Hepatic stellate cell (primary cell): ENCODE measurements at regions not wholly inside any gene's neighbourhood (a gene's known extent, or its start where the extent isn't known, plus 50 kb on each side); places are given as distances from the start of the nearest gene placed in this dataset.
"Not testable (repeated sequence)": the region's sequence is repeated elsewhere in the genome, so short reads cannot be mapped to it uniquely, and the experiment has no call there.

ENCODE experiments used
- DNase-seq: peaks from one replicate; pipeline ENCODE4 v3.0.0; 2011; ENCODE audit warnings: low spot score

DNA sequence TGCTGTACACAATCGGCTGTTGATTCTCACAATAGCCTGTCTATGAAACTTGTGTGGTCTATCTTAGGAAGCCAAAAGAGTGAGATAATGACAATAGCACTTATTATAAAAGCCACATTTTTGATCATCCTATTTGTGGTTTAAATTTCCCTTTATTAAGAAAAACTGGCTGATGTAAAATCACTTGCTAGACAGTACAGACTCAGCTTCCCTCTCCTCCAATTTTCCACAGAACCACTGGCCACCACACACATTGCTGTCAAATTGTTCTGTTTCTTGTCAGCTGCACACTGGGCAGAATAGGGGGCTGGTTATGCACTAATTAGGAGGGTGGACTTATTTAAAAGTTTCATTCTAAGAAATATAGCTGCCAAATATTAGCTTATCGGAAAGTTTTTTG, 425.9 kb downstream of the EPHA3 start:
- no peak for DNase-seq

DNA sequence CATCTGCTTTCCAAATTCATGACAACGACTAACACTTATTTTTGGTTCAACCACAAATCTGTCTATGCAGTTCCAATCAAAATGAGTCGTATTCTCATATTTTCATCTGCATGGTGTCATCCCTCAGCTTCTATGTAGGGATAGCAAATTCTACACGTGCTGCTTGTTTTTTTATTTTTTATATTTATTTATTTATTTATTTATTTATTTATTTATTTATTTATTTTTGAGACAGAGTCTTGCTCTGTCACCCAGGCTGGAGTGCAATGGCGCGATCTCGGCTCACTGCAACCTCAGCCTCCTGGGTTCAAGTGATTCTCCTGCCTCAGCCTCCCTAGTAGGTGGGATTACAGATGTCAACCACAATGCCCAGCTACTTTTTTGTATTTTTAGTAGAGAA, 447.2 kb downstream of the EPHA3 start:
- not testable (repeated sequence) for DNase-seq

DNA sequence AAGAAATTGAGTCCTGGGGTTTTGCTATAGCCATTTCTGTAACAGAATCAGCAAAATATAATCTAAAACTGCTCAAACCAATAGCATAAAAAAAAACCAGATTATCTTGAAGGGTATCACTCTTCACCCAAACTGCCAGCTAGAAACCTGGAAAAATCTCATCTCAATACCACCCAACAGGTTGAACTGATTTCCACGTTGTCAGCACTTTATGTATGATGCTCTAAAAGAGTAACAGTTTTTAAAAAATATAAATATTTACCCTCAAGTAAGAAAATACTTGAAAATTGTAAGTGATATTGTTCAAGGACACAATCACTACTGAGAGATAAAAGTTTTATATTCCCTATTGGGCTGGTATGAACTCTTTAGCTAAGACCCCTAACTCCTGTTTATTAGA, 451.3 kb downstream of the EPHA3 start:
- no peak for DNase-seq

DNA sequence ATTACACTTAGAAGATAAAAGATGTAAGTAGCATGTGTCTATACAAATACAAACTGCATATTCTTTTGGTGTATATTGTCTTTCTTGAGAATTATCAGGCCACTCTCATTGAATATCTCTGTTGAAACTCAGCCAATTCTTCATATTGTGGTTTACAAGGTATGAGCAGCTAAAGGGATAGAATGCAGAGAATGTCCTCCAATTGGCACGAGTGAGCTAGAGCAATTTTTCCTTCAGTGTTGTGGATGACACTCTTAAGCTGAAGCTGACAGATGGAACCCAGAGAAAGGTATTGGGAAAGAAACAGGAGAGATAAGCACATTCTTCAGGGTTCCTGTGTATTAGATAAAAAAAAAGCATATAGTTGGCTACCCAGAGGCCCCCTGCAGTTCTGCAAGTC, 453.1 kb downstream of the EPHA3 start:
- peak; percentile 9 for DNase-seq

DNA sequence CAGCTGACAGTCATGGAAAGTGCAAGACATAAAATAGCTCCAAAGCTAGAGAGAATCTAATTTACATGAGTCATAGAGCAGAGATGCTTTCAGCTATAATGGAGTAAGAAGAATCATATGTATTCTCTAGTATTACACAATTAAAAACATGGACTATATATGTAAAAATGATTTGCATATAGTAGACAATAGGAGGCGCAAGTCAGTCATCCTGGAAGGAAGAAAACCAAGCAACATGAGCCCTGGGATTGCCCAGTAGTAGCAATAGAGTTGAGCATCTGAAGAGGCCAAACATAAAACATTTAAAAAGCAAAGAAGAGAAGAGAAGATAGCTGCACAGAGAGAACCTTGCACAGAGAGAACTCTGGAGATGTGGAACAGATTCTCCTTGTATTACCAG, 455.0 kb downstream of the EPHA3 start:
- no peak for DNase-seq

DNA sequence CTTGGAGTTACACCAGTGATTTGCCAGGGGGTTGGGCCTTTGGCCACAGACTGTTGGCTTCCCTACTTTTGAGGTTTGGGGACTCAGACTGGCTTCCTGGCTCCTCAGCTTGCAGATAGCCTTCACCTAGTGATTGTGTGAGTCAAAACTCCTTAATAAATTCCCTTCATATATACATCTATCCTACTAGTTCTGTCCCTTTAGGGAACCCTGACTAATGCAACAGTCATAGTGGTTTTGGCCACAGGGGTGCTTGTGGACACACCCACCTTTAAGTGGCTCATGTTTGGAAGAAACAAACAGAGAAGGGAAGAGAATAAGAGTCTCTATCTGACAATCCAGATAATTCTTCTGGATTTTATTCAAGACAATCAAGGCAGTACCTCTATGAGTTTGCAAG, 457.7 kb downstream of the EPHA3 start:
- DNase-seq: no peak

DNA sequence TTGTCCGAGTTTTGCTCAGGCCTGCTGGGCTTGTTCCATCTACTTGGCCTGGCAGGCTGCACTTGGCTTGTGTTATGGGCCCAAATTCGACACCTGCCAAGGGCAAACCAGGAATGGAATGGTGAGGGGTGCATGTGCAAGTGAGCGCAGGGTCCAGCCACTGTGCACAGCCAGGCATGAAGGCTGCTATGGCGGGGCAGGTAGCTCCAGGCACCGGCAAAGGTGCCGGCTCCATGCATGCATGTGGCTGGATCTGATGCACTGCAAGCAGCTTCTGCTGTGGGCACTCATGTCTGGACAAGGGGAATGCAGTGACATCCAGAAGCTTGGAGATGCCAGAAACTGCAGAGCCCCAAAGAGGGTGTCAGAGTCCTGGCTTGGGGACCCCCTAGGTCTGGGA, 463.0 kb downstream of the EPHA3 start:
- no peak for DNase-seq

DNA sequence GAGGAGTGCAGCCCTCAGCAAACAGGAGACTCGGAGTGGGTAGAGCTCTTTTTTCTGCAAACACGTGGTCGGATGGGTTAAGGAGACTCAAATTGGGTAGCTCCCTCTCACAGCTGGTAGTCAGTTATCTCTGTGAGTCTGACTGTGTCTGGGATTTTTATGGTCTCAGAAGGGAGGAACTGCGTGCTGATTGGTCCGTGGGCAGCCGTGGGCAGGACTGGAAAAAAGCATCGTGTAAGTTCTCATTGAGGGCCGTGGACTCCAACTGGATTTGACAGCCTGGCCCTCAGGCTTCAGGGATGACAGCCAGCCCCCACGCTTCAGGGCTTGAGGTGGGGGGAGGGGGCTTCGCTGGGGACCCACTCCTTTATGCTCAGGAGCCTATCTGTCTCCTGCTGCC, 463.9 kb downstream of the EPHA3 start:
- DNase-seq: no peak

DNA sequence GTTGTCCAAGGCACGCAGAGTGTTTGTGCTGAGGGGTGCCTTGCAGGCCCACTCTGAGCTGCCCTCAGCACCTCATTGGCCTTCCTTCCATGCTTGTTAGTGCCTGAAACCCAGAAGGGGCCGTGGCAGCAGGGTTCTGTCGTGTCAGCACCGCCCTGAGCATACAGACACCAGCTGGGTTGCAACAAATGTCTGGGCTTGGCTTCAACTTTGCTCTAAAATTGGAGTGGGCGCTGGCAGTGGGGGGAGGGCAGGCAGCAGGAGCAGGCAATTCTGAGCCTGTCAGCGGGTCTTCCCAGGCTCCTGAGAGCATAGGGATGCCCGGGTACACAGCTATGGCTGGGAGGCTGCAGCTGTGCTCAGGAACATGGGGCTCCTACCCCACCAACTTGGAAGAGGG, 464.3 kb downstream of the EPHA3 start:
- peak; percentile 1 for DNase-seq

DNA sequence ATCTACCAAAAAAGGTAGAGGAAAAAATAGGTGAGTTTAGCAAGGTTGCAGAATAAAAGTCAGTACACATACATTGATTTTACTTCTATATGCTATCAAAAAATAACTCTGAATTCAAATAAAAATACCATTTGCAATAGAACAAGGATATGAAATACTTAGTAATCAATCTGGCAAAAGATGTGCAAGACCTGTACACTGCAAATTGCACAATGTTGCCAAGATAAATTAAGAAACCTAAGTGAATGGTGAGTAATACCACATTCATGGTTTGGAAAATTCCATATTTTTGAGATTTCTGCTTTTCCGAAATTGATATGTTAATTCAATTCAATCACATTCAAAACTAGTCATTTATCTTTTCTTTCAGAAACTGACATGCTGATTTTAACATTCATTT, 464.8 kb downstream of the EPHA3 start:
- DNase-seq: no peak

DNA sequence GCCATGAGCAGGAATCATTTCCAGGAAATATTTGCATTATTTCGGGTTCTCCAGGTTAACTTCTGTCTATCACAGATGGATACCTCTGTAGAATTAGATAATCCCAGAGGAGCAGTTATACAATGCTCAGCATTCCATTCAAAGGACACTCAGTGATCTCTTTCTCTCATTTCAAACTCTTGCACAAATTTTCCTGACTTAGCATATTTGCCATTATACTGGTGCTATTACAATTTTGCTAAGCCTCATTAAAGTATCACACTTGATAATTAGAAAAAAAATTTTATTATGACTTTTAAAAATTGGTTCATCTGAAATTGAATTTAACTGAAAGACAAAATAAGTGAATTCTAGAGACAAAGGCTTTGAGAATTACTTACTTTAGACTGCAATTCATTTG, 469.0 kb downstream of the EPHA3 start:
- DNase-seq: no peak

DNA sequence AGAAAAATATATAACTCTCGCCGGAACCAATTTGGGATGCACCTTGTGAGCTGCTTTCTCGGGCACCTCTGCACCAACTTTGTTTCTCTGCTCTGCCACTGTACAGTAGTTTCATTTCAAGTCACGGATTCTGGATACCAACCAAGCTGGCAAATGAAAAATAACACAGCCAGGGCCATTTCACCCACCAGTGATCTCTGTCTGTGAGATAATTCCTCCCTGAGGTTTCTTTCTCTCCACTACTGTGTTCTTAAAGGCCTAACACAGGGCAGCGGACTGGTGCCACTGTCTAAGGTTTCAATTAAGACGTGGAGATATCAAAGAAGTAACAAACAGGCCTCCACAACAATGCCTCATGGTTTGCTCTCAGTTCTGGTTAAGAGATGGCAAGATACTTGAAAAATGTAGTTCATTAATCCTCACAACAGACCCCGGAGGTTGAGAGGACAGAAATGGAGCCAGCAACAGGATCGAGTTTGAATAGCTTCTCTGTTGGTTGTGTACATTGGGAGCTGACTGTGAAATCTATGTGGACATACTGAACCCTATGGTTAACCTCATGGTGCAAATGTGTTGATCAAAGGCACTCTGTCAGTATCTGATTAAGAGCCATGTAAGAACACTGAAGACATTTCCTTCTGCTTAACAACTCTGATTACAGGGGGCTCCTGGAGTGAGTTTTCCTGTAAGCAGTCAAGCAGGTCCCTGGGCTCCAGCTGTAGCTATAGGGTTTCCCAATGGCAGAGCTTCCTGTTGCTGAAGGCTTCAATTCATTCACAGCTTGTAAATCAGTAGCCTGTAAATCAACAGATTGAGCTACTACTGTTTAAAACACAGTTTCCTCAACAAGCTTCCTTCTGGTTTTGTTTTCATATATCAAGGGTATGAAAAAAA, 470.5 kb downstream of the EPHA3 start:
- DNase-seq: no peak

DNA sequence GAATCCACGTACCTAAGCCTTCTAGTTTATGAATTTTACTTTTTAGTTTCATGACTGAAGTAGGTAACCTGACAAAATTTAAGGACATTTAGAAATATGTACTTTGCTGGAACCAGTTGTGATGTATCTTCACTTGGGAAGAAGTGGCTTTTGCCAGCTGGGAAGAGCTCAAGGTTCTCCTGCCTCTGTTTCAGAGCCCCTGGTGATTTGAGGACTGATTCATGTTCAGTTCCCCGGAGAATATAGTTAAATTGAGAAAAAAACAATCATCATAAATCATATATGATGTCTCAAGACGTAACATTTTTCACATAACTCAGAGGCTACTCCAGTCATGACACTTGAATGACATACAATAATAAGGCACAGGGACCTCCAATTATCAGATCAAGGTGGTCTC, 473.4 kb downstream of the EPHA3 start:
- no peak for DNase-seq

DNA sequence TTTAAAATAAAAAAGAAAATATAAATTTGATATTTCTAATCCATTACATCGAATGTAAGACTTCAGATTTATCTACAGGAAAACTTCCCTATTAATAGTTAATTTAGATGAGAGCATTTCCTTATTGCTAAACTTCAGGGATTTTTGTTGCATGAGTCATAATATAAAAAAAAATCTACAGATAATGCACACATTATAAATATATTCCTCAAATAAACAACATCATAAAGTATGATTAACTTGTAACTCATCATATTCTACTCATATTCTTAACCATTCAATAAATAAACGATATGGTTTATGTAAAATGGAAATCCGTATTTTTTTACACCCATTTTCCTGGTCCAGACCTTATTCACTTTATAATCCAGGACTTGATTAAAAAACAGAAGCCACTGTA, 477.0 kb downstream of the EPHA3 start:
- no peak for DNase-seq

DNA sequence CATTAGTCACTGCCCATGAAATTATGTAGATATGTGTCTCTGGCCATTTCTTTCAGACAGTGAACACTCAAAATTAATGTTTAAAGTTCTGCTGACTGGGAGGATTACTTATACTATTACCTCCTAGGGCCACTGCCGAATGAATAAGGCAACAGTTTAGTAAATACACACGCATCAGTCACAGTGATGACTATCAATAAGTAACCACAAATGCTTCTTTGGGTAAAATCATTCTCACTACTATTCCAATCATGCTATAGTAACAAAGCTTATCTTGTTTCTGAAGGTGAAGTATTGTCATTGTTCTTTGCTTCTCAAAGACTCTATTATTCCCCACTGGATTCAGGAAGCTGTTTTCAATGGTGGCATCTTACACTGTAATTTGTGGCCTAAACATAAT, 478.8 kb downstream of the EPHA3 start:
- DNase-seq: no peak

DNA sequence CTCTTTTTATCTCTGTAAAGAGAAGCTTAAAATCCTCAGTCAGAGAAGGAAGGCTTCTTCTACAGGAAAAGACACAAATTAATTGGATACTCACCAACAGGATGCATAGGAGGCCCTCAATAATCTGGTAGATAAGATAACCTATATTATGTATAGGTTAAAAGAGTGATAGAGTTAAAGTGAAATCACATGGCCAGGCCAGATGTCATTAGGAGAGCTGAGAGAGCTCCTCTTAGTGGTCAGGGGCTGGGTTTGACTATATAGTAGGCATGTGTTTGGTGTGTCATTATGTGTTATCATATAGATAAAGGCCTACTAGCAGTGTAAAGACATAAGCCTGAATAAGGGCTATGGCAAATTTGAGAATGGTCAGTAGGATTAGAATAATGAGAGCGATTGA, 479.3 kb downstream of the EPHA3 start:
- no peak for DNase-seq

DNA sequence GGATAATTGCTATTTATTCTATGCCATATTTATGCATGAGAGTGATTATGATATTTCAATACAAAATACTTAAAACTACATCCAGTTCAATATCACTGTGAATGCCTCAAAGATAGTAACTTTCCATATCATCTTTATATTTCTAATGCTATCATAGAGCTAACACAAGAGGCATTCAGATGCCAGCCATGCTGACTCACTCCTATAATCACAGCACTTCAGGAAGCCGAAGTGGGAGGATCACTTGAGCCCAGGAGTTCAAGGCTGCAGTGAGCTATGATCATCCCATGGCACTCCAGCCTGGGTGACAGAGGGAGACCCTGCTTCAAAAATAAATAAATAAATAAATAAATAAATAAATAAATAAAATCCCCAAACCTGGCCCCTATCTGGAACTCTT, 498.7 kb downstream of the EPHA3 start:
- no peak for DNase-seq

DNA sequence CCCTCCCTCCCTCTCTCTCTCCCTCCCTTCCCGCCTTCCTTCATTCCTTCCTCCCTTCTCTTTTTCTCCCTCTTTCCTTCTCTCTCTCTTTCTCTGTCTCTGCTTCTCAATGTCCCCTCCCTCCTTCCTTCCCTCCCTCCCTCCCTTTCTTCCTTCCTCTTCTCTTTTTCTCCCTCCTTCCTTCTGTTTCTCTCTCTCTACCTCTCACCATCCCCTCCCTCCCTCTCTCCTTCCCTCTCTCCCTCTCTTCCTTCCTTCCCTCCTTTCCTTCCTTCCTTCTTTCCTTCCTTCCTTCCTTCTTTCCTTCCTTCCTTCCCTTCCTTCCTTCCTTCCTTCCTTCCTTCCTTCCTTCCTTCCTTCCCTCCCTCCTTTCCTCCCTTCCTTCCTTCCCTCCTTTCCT, 504.6 kb downstream of the EPHA3 start:
- DNase-seq: no peak

DNA sequence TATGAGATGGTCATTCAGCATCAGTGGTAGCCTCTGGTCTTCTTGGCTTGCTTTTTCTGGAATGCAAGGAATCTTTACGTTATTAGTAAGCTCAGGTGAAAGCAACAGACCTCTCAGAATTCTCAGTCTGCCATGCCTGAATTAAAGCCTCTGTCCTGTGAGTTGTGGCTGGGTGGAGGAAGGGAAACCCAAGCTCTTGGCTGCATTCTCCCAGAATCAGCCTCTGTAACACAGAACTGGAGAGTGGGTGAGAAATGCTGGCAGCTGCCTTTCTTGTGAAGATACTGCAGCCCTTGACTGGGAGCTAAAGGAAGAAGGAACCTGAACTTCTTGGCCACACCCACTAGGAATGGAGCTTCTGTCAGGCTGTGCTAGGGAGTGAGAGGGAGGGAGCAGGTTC, 505.8 kb downstream of the EPHA3 start:
- DNase-seq: no peak

DNA sequence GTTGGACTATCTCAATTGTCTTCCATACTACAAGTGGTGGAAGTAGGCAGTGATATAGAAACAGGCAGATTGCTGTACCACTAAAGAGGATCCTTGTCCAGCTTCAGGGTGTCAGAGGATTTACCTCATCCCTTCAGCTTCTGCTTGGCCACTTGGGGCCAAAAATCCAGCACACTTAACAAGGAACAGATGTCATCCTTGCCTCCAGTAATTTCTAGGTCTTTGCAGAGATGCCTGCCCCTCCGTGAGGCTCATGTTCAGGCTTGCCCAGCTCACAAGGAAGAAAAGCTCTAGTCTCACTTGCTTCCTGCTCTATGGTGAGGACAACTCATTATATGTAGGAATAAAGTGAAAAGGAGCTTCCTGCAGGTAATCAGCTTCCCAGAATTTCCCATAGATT, 510.3 kb downstream of the EPHA3 start:
- no peak for DNase-seq

DNA sequence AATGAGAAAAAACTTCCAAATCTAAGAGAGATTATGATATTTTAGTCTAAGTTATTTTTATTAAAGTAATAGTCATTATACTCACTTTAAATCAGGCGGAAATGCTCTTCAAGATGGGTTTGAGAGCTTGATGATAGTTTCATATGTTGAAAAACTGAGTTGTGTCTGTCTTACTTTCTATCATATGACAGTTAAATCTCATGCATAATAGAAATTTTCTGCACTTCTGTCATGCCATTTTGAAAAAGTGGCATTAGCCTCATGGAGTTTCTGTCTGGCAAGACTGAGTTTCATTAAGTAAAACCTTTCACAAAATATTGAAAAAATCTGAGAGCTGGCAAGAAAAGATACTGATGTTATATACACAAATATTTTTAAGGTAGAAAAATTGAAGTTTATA, 511.8 kb downstream of the EPHA3 start:
- DNase-seq: no peak

DNA sequence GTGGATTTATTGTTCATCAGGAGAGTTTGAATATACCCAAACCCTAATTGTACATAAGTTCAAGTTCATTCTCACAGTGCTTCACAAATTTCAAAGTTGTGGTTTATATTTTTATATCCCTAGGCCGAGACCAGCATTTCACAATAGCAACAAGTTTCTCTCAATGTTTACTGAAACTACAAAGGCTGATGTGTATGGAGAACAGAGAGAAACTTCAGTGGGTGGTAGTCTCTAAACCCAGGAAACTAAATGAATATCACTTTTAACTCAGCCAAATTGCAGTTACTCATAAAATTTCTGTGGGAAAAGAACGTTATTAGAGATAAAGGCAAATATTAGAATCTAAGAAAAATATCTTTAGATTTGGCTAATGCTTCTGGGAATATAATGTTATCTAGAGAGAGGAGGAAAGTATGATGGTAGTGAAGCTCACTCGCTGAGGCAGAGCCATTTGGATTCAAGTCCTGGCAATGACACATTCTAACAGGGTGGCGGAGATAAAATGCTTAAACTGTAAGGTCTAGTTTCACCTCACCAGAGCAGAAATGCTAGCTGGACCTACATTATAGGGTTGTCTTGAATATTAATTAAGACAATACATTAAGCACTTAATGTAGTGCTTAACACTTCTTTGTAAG, 514.8 kb downstream of the EPHA3 start:
- DNase-seq: no peak

DNA sequence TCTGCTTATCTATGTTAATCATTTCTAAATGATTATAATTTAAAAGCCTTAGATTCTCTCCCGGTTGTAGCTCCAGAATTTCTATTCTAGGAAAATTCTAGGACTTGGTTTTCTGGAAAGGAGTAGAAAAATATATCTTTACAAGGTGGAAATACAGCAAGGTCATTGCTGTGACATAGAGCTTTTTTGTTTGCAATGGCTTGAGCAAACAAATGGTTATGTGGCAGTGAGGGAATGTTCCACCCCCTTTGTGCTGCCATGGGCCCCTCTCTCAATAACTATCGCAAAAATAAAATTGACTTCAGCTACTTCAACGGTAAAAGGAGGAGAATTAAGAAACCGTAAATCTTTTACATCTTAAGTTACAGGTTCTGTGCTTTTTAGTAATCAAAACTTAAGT, 517.1 kb downstream of the EPHA3 start:
- DNase-seq: no peak

DNA sequence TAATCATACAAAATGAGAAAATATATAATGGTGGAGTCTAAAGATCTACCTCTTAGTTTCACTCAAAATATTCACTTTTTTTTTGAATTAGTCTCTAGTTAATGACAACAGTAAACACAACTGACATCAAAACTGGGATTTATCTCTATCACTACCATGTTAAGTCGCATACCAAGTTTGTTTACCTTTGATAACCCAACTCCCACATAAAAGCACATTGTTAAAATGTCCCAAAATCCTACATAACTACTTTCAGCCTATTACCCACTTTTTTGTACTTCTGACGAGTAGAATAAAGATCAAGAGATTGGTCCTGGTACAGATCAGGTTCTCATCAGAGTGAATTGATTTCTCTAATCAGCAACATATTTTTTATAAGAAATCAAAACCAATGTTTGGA, 518.5 kb downstream of the EPHA3 start:
- DNase-seq: no peak
